Esophagus muscularis mucosa (tissue), 4 donors: ENCODE measurements at regions not wholly inside any gene's neighbourhood (a gene's known extent, or its start where the extent isn't known, plus 50 kb on each side); places are given as distances from the start of the nearest gene placed in this dataset.

ENCODE experiments used
- CTCF ChIP-seq, 3 experiments: fragments of 200-600 bp in 2 of 3; fragments of 450-650 bp in 1 of 3; sonication (generic) in 2 of 3; IDR thresholded peaks; one replicate each; pipeline ENCODE4 v1.5.1; 2017 to 2019; ENCODE audit warnings: antibody characterized with exemption in 3 of 3, mild to moderate bottlenecking in 2 of 3, moderate library complexity in 1 of 3
- EP300 ChIP-seq: sonication (generic); formaldehyde crosslinking; IDR thresholded peaks from one replicate; pipeline ENCODE4 v1.6.1; 2017; ENCODE audit warnings: antibody characterized with exemption
- POLR2AphosphoS5 ChIP-seq, 2 donors: sonication (generic); formaldehyde crosslinking; IDR thresholded peaks; one replicate each; pipeline ENCODE4 v1.6.1; 2017; ENCODE audit warnings: antibody characterized with exemption in 2 of 2

- TF ChIP-seq CTCF (IDR thresholded peaks at IDR 0.05): no peak
- no peak for TF ChIP-seq EP300
- no peak for TF ChIP-seq POLR2AphosphoS5 (IDR thresholded peaks at IDR 0.05)
These were observed 318.5 kb upstream of the ARPP21 start for GRCh38 chr3:35320646-35321407.
